ENCODE measurements at regions not wholly inside any gene's neighbourhood (a gene's known extent, or its start where the extent isn't known, plus 50 kb on each side); places are given as distances from the start of the nearest gene placed in this dataset.

- TF ChIP-seq ZNF121 (CRISPR knock-in tag; IDR thresholded peaks at IDR 0.05) (no peak), E2F4 (CRISPR knock-in tag; IDR thresholded peaks at IDR 0.05; ENCODE audit: borderline replicate concordance, low read depth) (no peak), SOX15 (CRISPR knock-in tag; IDR thresholded peaks at IDR 0.05) (no peak), FOXP1 (CRISPR knock-in tag; IDR thresholded peaks at IDR 0.05; ENCODE audit: borderline replicate concordance) (no peak), ZNF317 (CRISPR knock-in tag; IDR thresholded peaks at IDR 0.05; ENCODE audit: borderline replicate concordance, low read depth) (no peak), ZNF425 (CRISPR knock-in tag; conservative IDR thresholded peaks at IDR 0.05) (no peak), CTCF (IDR thresholded peaks at IDR 0.05) (no peak), RORB (CRISPR knock-in tag; IDR thresholded peaks at IDR 0.05) (no peak), JUN (CRISPR knock-in tag; IDR thresholded peaks at IDR 0.05) (no peak), EMX1 (CRISPR knock-in tag; IDR thresholded peaks at IDR 0.05) (no peak), ELF4 (CRISPR knock-in tag; IDR thresholded peaks at IDR 0.05; ENCODE audit: low read depth) (no peak), ZNF219 (CRISPR knock-in tag; IDR thresholded peaks at IDR 0.05; ENCODE audit: borderline replicate concordance) (no peak), USF2 (CRISPR knock-in tag; IDR thresholded peaks at IDR 0.05) (no peak), ATF1 (CRISPR knock-in tag; IDR thresholded peaks at IDR 0.05) (no peak), KAT7 (CRISPR knock-in tag; IDR thresholded peaks at IDR 0.05; ENCODE audit: borderline replicate concordance) (no peak), TEAD1 (CRISPR knock-in tag; IDR thresholded peaks at IDR 0.05) (no peak), NR2C2 (CRISPR knock-in tag; IDR thresholded peaks at IDR 0.05) (no peak), ZNF416 (CRISPR knock-in tag; IDR thresholded peaks at IDR 0.05) (no peak), SMAD3 (CRISPR knock-in tag; IDR thresholded peaks at IDR 0.05; ENCODE audit: borderline replicate concordance) (no peak)
- TF ChIP-seq, protein P1, sequence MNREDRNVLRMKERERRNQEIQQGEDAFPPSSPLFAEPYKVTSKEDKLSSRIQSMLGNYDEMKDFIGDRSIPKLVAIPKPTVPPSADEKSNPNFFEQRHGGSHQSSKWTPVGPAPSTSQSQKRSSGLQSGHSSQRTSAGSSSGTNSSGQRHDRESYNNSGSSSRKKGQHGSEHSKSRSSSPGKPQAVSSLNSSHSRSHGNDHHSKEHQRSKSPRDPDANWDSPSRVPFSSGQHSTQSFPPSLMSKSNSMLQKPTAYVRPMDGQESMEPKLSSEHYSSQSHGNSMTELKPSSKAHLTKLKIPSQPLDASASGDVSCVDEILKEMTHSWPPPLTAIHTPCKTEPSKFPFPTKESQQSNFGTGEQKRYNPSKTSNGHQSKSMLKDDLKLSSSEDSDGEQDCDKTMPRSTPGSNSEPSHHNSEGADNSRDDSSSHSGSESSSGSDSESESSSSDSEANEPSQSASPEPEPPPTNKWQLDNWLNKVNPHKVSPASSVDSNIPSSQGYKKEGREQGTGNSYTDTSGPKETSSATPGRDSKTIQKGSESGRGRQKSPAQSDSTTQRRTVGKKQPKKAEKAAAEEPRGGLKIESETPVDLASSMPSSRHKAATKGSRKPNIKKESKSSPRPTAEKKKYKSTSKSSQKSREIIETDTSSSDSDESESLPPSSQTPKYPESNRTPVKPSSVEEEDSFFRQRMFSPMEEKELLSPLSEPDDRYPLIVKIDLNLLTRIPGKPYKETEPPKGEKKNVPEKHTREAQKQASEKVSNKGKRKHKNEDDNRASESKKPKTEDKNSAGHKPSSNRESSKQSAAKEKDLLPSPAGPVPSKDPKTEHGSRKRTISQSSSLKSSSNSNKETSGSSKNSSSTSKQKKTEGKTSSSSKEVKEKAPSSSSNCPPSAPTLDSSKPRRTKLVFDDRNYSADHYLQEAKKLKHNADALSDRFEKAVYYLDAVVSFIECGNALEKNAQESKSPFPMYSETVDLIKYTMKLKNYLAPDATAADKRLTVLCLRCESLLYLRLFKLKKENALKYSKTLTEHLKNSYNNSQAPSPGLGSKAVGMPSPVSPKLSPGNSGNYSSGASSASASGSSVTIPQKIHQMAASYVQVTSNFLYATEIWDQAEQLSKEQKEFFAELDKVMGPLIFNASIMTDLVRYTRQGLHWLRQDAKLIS (CRISPR knock-in tag; IDR thresholded peaks at IDR 0.05; ENCODE audit: borderline replicate concordance) = no peak
- ChIA-PET POLR2A (no interaction called here), CTCF (interaction anchor here (1.2 kb wide), 1 partner anchor 235 kb away, joined by 3 read pairs; no protein-coding TSS in a partner anchor)
- ATAC-seq (no peak), DNase-seq (ENCODE audit: low spot score) (no peak)
- Mint-ChIP-seq H3K36me3 (peaks cover 9% of the 10 kb centered on the region), H3K27me3 (ENCODE audit: low read depth) (no peaks in the 10 kb centered on the region), H3K9me3 (peaks cover 10% of the 10 kb centered on the region), H3K4me1 (no peaks in the 10 kb centered on the region), H3K27ac (no peak overlapping the region), H3K4me3 (no peak overlapping the region)
These were observed 205.7 kb downstream of the TANC2 start for GRCh38 chr17:63171428-63172393.

Data from WTC11 (cell line).